ENCODE measurements at regions not wholly inside any gene's neighbourhood (a gene's known extent, or its start where the extent isn't known, plus 50 kb on each side); places are given as distances from the start of the nearest gene placed in this dataset.

GRCh38 chr4:142961866-142962265 lies 115.8 kb upstream of the INPP4B start:
- no peaks in the 10 kb centered on the region for H3K27me3 ChIP-seq
- H3K4me1 ChIP-seq = peaks cover 0 to 24% (median 12%) of the 10 kb centered on the region in 4 donors
- intact Hi-C loops (cut with DNase I; ENCODE audit: low total_unique reads) = no loop called here
- H3K27ac ChIP-seq = no peak overlapping the region
- H3K36me3 ChIP-seq = no peaks in the 10 kb centered on the region
- H3K9me3 ChIP-seq = peaks cover 0 to 3% (median 0%) of the 10 kb centered on the region in 4 donors
- 9 to 15% (median 12%) methylated on average over 1 of the region's 1 CpG for WGBS, 5 donors
- H3K4me3 ChIP-seq = no peak overlapping the region
- no peak for TF ChIP-seq EP300 (IDR thresholded peaks at IDR 0.05)
- DNase-seq = peak in 1 of 2 donors; percentile 19

- Histone ChIP-seq H3K4me3 (no peak overlapping the region), H3K36me3 (no peaks in the 10 kb centered on the region), H3K9me3 (no peaks in the 10 kb centered on the region), H3K27ac (no peak overlapping the region), H3K4me1 (no peaks in the 10 kb centered on the region), H3K27me3 (peaks cover 0 to 2% (median 0%) of the 10 kb centered on the region in 3 donors)
- TF ChIP-seq EP300 (IDR thresholded peaks at IDR 0.05) = no peak
- no peak for TF ChIP-seq POLR2AphosphoS5 (IDR thresholded peaks at IDR 0.05)
- TF ChIP-seq POLR2A (IDR thresholded peaks at IDR 0.05) = no peak
- no peak for TF ChIP-seq CTCF (IDR thresholded peaks at IDR 0.05)
- DNase-seq = peak in 1 of 2 donors; percentile 20
- intact Hi-C loops (cut with DNase I; ENCODE audit: low total_unique reads) = no loop called here
Measured at GRCh38 chr4:142974328-142974727, 128.2 kb upstream of the INPP4B start.

- no peaks in the 10 kb centered on the region for H3K4me1 ChIP-seq
- peaks cover 0 to 2% (median 0%) of the 10 kb centered on the region in 3 donors for H3K27me3 ChIP-seq
- no peaks in the 10 kb centered on the region for H3K36me3 ChIP-seq
- H3K27ac ChIP-seq = no peak overlapping the region
- no peak for TF ChIP-seq POLR2A (IDR thresholded peaks at IDR 0.05)
- no peak for TF ChIP-seq EP300 (IDR thresholded peaks at IDR 0.05)
- TF ChIP-seq POLR2AphosphoS5 (IDR thresholded peaks at IDR 0.05) = no peak
- no peak for TF ChIP-seq CTCF (IDR thresholded peaks at IDR 0.05)
- 39 to 82% (median 40%) methylated on average over 1 of the region's 1 CpG for WGBS, 5 donors
- no peaks in the 10 kb centered on the region for H3K9me3 ChIP-seq
- H3K4me3 ChIP-seq = no peak overlapping the region
- intact Hi-C loops (cut with DNase I; ENCODE audit: low total_unique reads) = no loop called here
- no peak for DNase-seq
Measured at GRCh38 chr4:142975618-142976017, 129.5 kb upstream of the INPP4B start.

- 65 to 83% (median 68%) methylated on average over 3 of the region's 3 CpGs for WGBS, 5 donors
- no peak for DNase-seq
- H3K4me1 ChIP-seq = no peaks in the 10 kb centered on the region
- H3K27me3 ChIP-seq = peaks cover 0 to 2% (median 0%) of the 10 kb centered on the region in 3 donors
- H3K27ac ChIP-seq = no peak overlapping the region
- H3K4me3 ChIP-seq = no peak overlapping the region
- H3K36me3 ChIP-seq = no peaks in the 10 kb centered on the region
- no peaks in the 10 kb centered on the region for H3K9me3 ChIP-seq
- no peak for TF ChIP-seq POLR2A (IDR thresholded peaks at IDR 0.05)
- TF ChIP-seq POLR2AphosphoS5 (IDR thresholded peaks at IDR 0.05) = no peak
- TF ChIP-seq EP300 (IDR thresholded peaks at IDR 0.05) = no peak
- TF ChIP-seq CTCF (IDR thresholded peaks at IDR 0.05) = no peak
- intact Hi-C loops (cut with DNase I; ENCODE audit: low total_unique reads) = no loop called here
Measured at GRCh38 chr4:142976482-142976881, 130.4 kb upstream of the INPP4B start.

GRCh38 chr4:142977182-142977581 lies 131.1 kb upstream of the INPP4B start:
- Histone ChIP-seq H3K4me1 (no peaks in the 10 kb centered on the region), H3K9me3 (no peaks in the 10 kb centered on the region), H3K4me3 (no peak overlapping the region), H3K27me3 (peaks cover 0 to 2% (median 0%) of the 10 kb centered on the region in 3 donors), H3K36me3 (no peaks in the 10 kb centered on the region), H3K27ac (no peak overlapping the region)
- TF ChIP-seq CTCF (IDR thresholded peaks at IDR 0.05) = no peak
- TF ChIP-seq EP300 (IDR thresholded peaks at IDR 0.05) = no peak
- no peak for TF ChIP-seq POLR2A (IDR thresholded peaks at IDR 0.05)
- TF ChIP-seq POLR2AphosphoS5 (IDR thresholded peaks at IDR 0.05) = no peak
- no peak for DNase-seq
- intact Hi-C loops (cut with DNase I; ENCODE audit: low total_unique reads) = no loop called here
- 85 to 100% (median 92%) methylated on average over 1 of the region's 1 CpG for WGBS, 5 donors

Measured in stomach (tissue), 8 donors.